BJ (cell line): ENCODE measurements at regions not wholly inside any gene's neighbourhood (a gene's known extent, or its start where the extent isn't known, plus 50 kb on each side); places are given as distances from the start of the nearest gene placed in this dataset.

Source experiments
- CTCF ChIA-PET: fragments of 350-600 bp; formaldehyde crosslinking; extraction: SDS; loops from one replicate; lab custom pipeline; 2021; ENCODE audit warnings: antibody characterized with exemption, inconsistent platforms; lab: Yijun Ruan, JAX
- POLR2A ChIA-PET: fragments of 300-600 bp; sonication (Branson Sonifier 250); formaldehyde crosslinking; extraction: SDS; loops from one replicate; lab custom pipeline; 2021; ENCODE audit warnings: antibody characterized with exemption; lab: Charles Lee
- DNase-seq: peaks from one replicate; pipeline ENCODE4 v3.0.0-alpha.2; 2011; ENCODE audit warnings: low read depth
- H3K27me3 ChIP-seq: 2 replicates; pipeline ENCODE4 v1.6.0; 2011; ENCODE audit warnings: low read length; ENCODE audit not compliant: control insufficient read depth, insufficient read depth
- H3K36me3 ChIP-seq: 2 replicates; pipeline ENCODE4 v1.5.1; 2011; ENCODE audit warnings: low read length; ENCODE audit not compliant: control insufficient read depth, insufficient read depth
- H3K4me3 ChIP-seq: 2 replicates; pipeline ENCODE4 v1.5.1; 2011; ENCODE audit warnings: low read depth, mild to moderate bottlenecking, control low read depth, low read length
- TF ChIP-seq, protein P1 (sequence below): IDR thresholded peaks from 2 replicates; pipeline ENCODE4 v1.5.1; 2011; ENCODE audit warnings: low read depth, mild to moderate bottlenecking, control low read depth, inconsistent platforms, low read length, moderate library complexity; ENCODE audit not compliant: insufficient read depth

DNA sequence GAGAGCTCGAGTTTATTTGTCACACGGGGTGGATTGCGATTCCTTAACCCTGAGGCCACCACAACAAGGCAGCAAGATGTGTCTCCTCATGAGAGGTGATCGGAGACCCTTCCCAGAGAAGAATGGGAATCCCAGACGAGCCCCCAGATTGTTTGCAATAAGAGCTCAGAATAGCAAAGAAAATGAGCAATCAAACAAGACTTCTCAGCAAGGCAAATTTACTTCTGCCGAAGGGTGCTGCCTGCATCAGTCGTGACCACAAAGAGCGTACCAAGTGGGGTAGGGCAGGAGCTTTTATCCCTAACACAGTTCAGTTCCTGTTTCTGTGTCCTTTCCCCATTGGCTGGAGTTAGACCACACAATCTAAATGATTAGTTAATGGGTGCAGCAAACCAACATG lies 237.5 kb upstream of the SYT4 start:
- TF ChIP-seq, protein P1, sequence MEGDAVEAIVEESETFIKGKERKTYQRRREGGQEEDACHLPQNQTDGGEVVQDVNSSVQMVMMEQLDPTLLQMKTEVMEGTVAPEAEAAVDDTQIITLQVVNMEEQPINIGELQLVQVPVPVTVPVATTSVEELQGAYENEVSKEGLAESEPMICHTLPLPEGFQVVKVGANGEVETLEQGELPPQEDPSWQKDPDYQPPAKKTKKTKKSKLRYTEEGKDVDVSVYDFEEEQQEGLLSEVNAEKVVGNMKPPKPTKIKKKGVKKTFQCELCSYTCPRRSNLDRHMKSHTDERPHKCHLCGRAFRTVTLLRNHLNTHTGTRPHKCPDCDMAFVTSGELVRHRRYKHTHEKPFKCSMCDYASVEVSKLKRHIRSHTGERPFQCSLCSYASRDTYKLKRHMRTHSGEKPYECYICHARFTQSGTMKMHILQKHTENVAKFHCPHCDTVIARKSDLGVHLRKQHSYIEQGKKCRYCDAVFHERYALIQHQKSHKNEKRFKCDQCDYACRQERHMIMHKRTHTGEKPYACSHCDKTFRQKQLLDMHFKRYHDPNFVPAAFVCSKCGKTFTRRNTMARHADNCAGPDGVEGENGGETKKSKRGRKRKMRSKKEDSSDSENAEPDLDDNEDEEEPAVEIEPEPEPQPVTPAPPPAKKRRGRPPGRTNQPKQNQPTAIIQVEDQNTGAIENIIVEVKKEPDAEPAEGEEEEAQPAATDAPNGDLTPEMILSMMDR: no peak
- H3K36me3 ChIP-seq: no peaks in the 10 kb centered on the region
- H3K4me3 ChIP-seq: no peak overlapping the region
- no peaks in the 10 kb centered on the region for H3K27me3 ChIP-seq
- no peak for DNase-seq
- ChIA-PET CTCF (no interaction called here), POLR2A (no interaction called here)

DNA sequence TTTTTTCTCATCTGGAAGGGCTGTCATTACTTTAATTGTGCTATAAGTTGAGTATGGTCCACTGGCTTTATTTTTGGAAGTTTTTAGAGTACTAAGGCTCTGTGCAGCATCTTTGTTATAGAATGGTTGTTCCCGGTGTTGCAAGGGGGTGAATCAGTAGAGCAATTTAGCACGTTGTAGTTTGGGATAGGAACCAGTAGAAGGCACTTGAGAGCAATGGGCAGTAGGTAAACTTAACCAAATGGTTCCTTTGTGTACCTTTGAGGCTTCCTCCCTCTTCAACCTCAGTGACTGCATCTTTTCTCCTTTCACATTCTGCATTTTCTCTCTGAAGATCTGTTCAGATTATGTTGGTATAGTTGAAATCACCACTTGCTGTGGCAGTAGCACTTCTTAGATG lies 238.2 kb upstream of the SYT4 start:
- Histone ChIP-seq H3K36me3 (no peaks in the 10 kb centered on the region), H3K4me3 (no peak overlapping the region), H3K27me3 (no peaks in the 10 kb centered on the region)
- POLR2A ChIA-PET: no interaction called here
- TF ChIP-seq, protein P1: no peak
- no peak for DNase-seq
- CTCF ChIA-PET: no interaction called here

DNA sequence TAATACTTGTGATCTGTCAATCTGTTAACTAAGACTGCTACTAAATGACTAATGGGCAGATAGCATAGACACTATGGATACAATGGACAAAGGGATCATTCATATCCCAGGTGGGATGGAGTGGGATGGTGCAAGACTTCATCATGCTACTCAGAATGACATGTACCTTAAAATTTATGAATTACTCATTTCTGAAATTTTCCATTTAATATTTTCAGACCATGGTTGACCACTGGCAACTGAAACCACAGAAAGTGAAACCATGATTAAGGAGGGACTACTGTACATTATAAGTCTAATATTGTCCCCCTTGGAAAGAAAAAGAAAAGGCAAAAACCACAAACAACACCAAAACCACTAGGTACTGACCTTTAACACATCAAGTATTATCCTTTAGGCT lies 247.0 kb upstream of the SYT4 start:
- Histone ChIP-seq H3K36me3 (no peaks in the 10 kb centered on the region), H3K27me3 (no peaks in the 10 kb centered on the region), H3K4me3 (no peak overlapping the region)
- ChIA-PET POLR2A (no interaction called here), CTCF (no interaction called here)
- TF ChIP-seq, protein P1: no peak
- no peak for DNase-seq

- no peak for DNase-seq
- TF ChIP-seq, protein P1: no peak
- no peaks in the 10 kb centered on the region for H3K36me3 ChIP-seq
- no peak overlapping the region for H3K4me3 ChIP-seq
- no peaks in the 10 kb centered on the region for H3K27me3 ChIP-seq
- ChIA-PET CTCF (no interaction called here), POLR2A (no interaction called here)
Observed at GRCh38 chr18:43525169-43525568, 247.9 kb upstream of the SYT4 start.

DNA sequence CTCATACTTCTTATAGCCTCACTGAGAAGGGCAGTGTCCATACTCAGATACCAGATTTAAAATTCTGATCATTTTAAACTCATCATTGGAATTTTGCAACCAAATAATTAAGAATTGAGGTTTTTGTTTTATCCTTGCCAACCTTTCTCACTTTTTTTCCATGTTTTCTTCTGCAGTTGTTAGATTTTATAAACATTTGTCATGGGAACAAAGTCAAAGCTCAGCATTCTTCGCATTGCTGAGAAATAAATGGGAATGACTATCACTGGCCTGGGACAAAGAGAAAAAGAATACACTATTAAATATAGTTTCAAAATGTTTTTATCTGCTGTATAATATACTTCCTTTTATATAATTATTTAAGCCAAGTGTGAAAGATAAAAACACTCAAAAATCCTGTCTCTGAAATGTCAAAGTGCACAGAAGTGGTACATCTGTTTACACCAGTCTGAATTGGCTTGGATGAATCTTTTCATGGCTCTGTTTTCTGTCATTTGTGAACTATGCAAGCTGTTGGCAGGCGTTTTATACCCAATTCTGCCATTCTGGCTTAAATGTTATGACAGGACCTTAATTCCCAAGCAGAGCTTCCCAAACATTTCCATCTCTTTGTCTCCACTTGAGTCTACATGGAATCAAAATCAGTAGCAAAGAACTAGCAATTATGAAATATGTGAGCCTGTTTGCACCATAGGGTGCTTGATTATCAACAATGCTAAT lies 249.3 kb upstream of the SYT4 start:
- TF ChIP-seq, protein P1: no peak
- H3K27me3 ChIP-seq: no peaks in the 10 kb centered on the region
- POLR2A ChIA-PET: no interaction called here
- no peaks in the 10 kb centered on the region for H3K36me3 ChIP-seq
- no peak for DNase-seq
- no peak overlapping the region for H3K4me3 ChIP-seq
- CTCF ChIA-PET: no interaction called here
